ENCODE measurements at regions not wholly inside any gene's neighbourhood (a gene's known extent, or its start where the extent isn't known, plus 50 kb on each side); places are given as distances from the start of the nearest gene placed in this dataset.
A peak's percentile ranks its signal among the peaks of the same experiment; 100 is the strongest.

DNA sequence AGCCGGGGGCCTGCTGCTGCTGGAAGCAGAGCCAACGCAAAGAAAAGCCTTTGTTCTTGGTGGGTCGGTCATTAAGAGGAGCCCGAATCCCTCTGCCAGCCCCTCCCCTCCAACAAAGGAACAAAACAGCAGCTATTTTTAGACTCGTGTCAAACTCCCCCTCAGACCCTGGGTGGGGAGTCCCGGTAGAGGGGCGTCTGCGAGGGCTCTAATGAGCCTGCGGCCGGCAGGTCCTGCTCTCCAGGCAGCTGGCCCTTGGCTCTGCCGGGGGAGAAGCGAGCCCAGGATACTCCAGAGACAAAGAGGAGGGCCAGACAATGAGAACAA is 114.0 kb downstream of the LHX2 start:
- WGBS (ENCODE audit: extremely low coverage, insufficient coverage, insufficient read length) = no CpG with 5 or more reads among the region's 12 CpGs
- H4K91ac ChIP-seq (ENCODE audit: low read depth, low read length) = peak overlapping the region; percentile 13
- H3K23ac ChIP-seq (ENCODE audit: low read length) = no peak overlapping the region
- no peak overlapping the region for H2AK5ac ChIP-seq (ENCODE audit: low read length)
- DNase-seq = no peak
- H3K27ac ChIP-seq (ENCODE audit: low read depth, low read length) = no peak overlapping the region
- H3K18ac ChIP-seq (ENCODE audit: low read length) = no peak overlapping the region
- no peak overlapping the region for H4K12ac ChIP-seq (ENCODE audit: low read depth, low read length)
- H3K79me2 ChIP-seq (ENCODE audit: control insufficient read depth, insufficient read depth, low read length, poor library complexity) = no peaks in the 10 kb centered on the region
- peaks cover 1% of the 10 kb centered on the region for H3K9me3 ChIP-seq (ENCODE audit: insufficient read depth, low read depth, low read length)
- H3K4me1 ChIP-seq (ENCODE audit: control insufficient read depth in 1 of 2, insufficient read depth in 2 of 2, low read length in 2 of 2) = peaks cover 7 to 13% of the 10 kb centered on the region in 2 experiments
- no peak overlapping the region for H3K14ac ChIP-seq (ENCODE audit: low read length)
- no peak overlapping the region for H2BK5ac ChIP-seq (ENCODE audit: low read depth, low read length, poor library complexity)
- H2BK120ac ChIP-seq (ENCODE audit: insufficient read depth, low read length, poor library complexity) = no peak overlapping the region
- peaks cover 6% of the 10 kb centered on the region for H3K79me1 ChIP-seq (ENCODE audit: low read length)
- no peak overlapping the region for H3K4me3 ChIP-seq (ENCODE audit: low read depth, low read length)
- H3K27me3 ChIP-seq (ENCODE audit: insufficient read depth, low read length) = no peaks in the 10 kb centered on the region
- no peak overlapping the region for H2AFZ ChIP-seq (ENCODE audit: insufficient read depth, low read length, poor library complexity)
- no peaks in the 10 kb centered on the region for H3K36me3 ChIP-seq (ENCODE audit: control insufficient read depth in 1 of 2, insufficient read depth in 2 of 2, low read length in 2 of 2)
- H2BK12ac ChIP-seq (ENCODE audit: low read length) = no peak overlapping the region
- H3K9ac ChIP-seq (ENCODE audit: low read length) = no peak overlapping the region
- no peak overlapping the region for H3K4ac ChIP-seq (ENCODE audit: low read depth, low read length)
- no peak overlapping the region for H4K8ac ChIP-seq (ENCODE audit: low read depth, low read length)
- no peak overlapping the region for H3K4me2 ChIP-seq (ENCODE audit: low read length)

DNA sequence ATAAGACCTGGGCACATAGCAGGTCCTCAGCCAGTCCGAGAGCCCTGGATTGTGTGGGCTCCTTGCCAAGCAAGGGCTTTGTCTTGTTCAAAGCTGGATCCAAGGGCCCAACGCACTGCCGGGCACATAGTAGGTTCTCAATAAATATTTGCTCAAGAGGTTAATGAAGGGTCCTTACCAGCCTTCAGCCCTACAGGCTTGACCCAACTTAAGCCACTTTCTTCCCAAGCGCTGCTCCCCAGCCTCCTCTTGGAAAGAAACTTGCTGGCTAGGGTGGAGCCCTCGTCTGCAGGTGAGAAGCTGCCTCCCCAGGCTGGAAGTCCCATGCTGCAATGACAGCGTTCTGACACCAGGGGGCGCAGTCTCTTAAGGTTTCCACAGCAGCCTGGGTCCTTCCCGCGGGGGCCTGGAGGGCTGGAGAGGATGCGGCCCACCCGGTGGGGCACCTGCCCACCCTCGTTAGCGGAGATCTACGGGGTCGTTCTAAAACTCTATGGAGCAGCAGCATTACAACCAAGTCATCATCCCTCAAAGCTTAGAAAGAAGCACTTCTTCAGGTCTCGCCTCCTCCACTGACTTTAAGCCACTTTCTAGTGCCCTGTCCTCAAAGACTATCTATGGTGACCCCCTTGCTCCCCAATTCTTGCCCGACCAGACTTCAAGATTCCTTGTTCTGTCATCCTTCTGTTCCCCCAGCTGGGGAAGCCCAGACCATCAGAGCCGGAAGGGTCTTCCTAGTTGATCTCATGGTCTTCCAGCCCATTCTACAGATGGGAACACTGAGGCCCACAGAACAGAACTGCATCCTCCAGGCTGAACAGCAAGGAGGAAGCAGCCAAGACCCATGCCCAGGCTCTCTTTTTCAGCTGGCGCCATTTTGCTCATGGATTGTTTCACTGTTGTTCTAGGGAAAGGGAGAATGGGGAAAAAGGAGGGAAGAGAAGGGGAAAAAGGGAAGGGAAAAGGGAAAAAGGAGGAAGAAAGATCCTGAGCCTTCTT is 115.4 kb downstream of the LHX2 start:
- no peak overlapping the region for H4K12ac ChIP-seq (ENCODE audit: low read depth, low read length)
- H3K27ac ChIP-seq (ENCODE audit: low read depth, low read length) = no peak overlapping the region
- no peak overlapping the region for H3K23ac ChIP-seq (ENCODE audit: low read length)
- DNase-seq = peak; percentile 71 to 93
- H3K79me2 ChIP-seq (ENCODE audit: control insufficient read depth, insufficient read depth, low read length, poor library complexity) = no peaks in the 10 kb centered on the region
- no peak overlapping the region for H4K8ac ChIP-seq (ENCODE audit: low read depth, low read length)
- no peak overlapping the region for H3K4me3 ChIP-seq (ENCODE audit: low read depth, low read length)
- no peak overlapping the region for H3K14ac ChIP-seq (ENCODE audit: low read length)
- H2BK120ac ChIP-seq (ENCODE audit: insufficient read depth, low read length, poor library complexity) = no peak overlapping the region
- H4K91ac ChIP-seq (ENCODE audit: low read depth, low read length) = no peak overlapping the region
- H3K4ac ChIP-seq (ENCODE audit: low read depth, low read length) = no peak overlapping the region
- no CpG with 5 or more reads among the region's 19 CpGs for WGBS (ENCODE audit: extremely low coverage, insufficient coverage, insufficient read length)
- no peaks in the 10 kb centered on the region for H3K27me3 ChIP-seq (ENCODE audit: insufficient read depth, low read length)
- H2BK12ac ChIP-seq (ENCODE audit: low read length) = no peak overlapping the region
- H3K4me1 ChIP-seq (ENCODE audit: control insufficient read depth in 1 of 2, insufficient read depth in 2 of 2, low read length in 2 of 2) = peaks cover 10 to 15% of the 10 kb centered on the region in 2 experiments
- no peaks in the 10 kb centered on the region for H3K9me3 ChIP-seq (ENCODE audit: insufficient read depth, low read depth, low read length)
- H3K9ac ChIP-seq (ENCODE audit: low read length) = no peak overlapping the region
- peaks cover 8% of the 10 kb centered on the region for H3K79me1 ChIP-seq (ENCODE audit: low read length)
- no peak overlapping the region for H2AFZ ChIP-seq (ENCODE audit: insufficient read depth, low read length, poor library complexity)
- H3K18ac ChIP-seq (ENCODE audit: low read length) = no peak overlapping the region
- H3K36me3 ChIP-seq (ENCODE audit: control insufficient read depth in 1 of 2, insufficient read depth in 2 of 2, low read length in 2 of 2) = no peaks in the 10 kb centered on the region
- no peak overlapping the region for H2BK5ac ChIP-seq (ENCODE audit: low read depth, low read length, poor library complexity)
- H2AK5ac ChIP-seq (ENCODE audit: low read length) = no peak overlapping the region
- no peak overlapping the region for H3K4me2 ChIP-seq (ENCODE audit: low read length)

DNA sequence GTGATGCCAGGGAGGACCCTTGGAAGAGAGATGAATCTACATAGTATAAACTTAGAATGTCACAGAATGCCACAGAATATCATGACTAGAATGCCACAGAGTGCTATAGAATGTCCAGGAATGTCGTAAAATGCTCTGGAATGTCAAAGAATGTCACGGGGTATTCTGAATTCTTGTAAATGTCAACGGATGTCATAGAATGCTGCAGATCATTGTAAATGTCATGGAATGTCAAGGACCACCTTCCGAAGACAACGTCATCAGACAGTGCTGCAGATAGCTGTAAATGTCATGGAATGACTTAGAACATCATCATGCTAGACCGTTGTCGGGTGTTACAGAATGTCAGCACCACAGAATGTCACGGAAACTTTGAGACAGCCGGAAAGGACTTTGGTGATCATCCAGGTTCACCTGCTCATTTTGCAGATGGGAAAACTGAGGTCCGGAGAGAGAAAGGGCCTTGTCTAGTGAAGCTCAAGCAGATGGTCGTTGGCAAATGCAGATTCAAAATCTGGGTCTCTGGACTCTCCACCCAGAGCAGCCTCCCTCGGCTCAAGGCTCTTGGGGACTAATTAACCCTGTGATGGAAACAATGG is 117.1 kb downstream of the LHX2 start:
- WGBS (ENCODE audit: extremely low coverage, insufficient coverage, insufficient read length) = no CpG with 5 or more reads among the region's 12 CpGs
- Histone ChIP-seq H2BK5ac (ENCODE audit: low read depth, low read length, poor library complexity) (no peak overlapping the region), H3K79me1 (ENCODE audit: low read length) (peaks cover 10% of the 10 kb centered on the region), H3K4me1 (ENCODE audit: control insufficient read depth in 1 of 2, insufficient read depth in 2 of 2, low read length in 2 of 2) (peaks cover 9 to 21% of the 10 kb centered on the region in 2 experiments), H2AFZ (ENCODE audit: insufficient read depth, low read length, poor library complexity) (no peak overlapping the region), H3K4me2 (ENCODE audit: low read length) (no peak overlapping the region), H3K14ac (ENCODE audit: low read length) (no peak overlapping the region), H4K8ac (ENCODE audit: low read depth, low read length) (no peak overlapping the region), H3K27me3 (ENCODE audit: insufficient read depth, low read length) (no peaks in the 10 kb centered on the region), H2AK5ac (ENCODE audit: low read length) (no peak overlapping the region), H4K91ac (ENCODE audit: low read depth, low read length) (no peak overlapping the region), H3K4me3 (ENCODE audit: low read depth, low read length) (no peak overlapping the region), H3K36me3 (ENCODE audit: control insufficient read depth in 1 of 2, insufficient read depth in 2 of 2, low read length in 2 of 2) (no peaks in the 10 kb centered on the region), H3K9ac (ENCODE audit: low read length) (no peak overlapping the region), H2BK12ac (ENCODE audit: low read length) (no peak overlapping the region), H3K9me3 (ENCODE audit: insufficient read depth, low read depth, low read length) (no peaks in the 10 kb centered on the region), H4K12ac (ENCODE audit: low read depth, low read length) (no peak overlapping the region), H3K27ac (ENCODE audit: low read depth, low read length) (no peak overlapping the region), H3K79me2 (ENCODE audit: control insufficient read depth, insufficient read depth, low read length, poor library complexity) (no peaks in the 10 kb centered on the region), H3K4ac (ENCODE audit: low read depth, low read length) (no peak overlapping the region), H3K18ac (ENCODE audit: low read length) (no peak overlapping the region), H3K23ac (ENCODE audit: low read length) (no peak overlapping the region), H2BK120ac (ENCODE audit: insufficient read depth, low read length, poor library complexity) (no peak overlapping the region)
- peak; percentile 68 to 88 for DNase-seq

DNA sequence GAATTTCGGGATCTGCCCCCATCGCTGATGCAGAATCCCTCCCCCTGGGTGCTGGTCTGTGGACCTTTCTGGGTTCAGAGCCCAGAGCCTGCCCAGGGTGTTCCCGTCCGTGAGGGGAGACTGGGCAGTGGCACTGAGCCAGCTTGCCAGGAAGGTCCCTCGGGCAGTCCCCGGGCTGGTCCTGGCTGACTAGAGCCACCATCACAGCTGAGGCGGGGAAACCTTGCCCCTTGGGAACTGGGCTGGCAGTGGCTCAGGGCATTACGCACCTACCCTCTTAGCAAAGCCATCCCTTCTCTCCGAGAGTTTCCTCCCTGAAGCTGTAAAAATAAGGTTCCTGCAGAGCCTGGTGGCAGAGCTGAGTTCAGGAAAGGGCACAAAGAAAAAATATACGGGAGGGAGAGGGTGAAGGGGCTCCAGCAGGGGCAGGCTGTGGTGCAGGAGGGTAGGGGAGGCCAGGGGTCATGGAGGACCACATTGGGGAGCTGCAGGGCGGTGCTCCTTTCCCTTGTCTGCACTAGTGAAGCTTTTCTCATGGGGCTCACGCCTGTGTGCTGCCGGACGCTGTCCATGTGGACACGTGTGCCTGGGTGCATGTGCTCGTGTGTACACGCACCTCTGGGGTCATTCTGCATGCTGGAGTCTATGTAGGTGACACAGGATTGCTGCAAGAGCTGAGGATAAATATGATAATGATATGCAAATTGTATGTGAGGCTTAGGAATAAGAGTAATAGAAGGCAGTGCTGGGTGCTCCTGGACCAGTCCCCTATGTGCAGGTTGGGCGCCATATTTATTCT is 118.9 kb downstream of the LHX2 start:
- Histone ChIP-seq H2BK5ac (ENCODE audit: low read depth, low read length, poor library complexity) (no peak overlapping the region), H2BK12ac (ENCODE audit: low read length) (peak overlapping the region; percentile 29), H3K9me3 (ENCODE audit: insufficient read depth, low read depth, low read length) (no peaks in the 10 kb centered on the region), H3K9ac (ENCODE audit: low read length) (no peak overlapping the region), H4K12ac (ENCODE audit: low read depth, low read length) (no peak overlapping the region), H3K14ac (ENCODE audit: low read length) (peak overlapping the region; percentile 21), H2AFZ (ENCODE audit: insufficient read depth, low read length, poor library complexity) (no peak overlapping the region), H4K8ac (ENCODE audit: low read depth, low read length) (no peak overlapping the region), H3K23ac (ENCODE audit: low read length) (no peak overlapping the region), H3K27ac (ENCODE audit: low read depth, low read length) (no peak overlapping the region), H3K4me1 (ENCODE audit: control insufficient read depth in 1 of 2, insufficient read depth in 2 of 2, low read length in 2 of 2) (peaks cover 9 to 19% of the 10 kb centered on the region in 2 experiments), H3K79me1 (ENCODE audit: low read length) (peaks cover 10% of the 10 kb centered on the region), H3K18ac (ENCODE audit: low read length) (no peak overlapping the region), H3K4ac (ENCODE audit: low read depth, low read length) (no peak overlapping the region), H4K91ac (ENCODE audit: low read depth, low read length) (peak overlapping the region; percentile 11), H3K4me3 (ENCODE audit: low read depth, low read length) (no peak overlapping the region), H2BK120ac (ENCODE audit: insufficient read depth, low read length, poor library complexity) (peak overlapping the region; percentile 1), H3K4me2 (ENCODE audit: low read length) (no peak overlapping the region), H3K79me2 (ENCODE audit: control insufficient read depth, insufficient read depth, low read length, poor library complexity) (no peaks in the 10 kb centered on the region), H2AK5ac (ENCODE audit: low read length) (peak overlapping the region; percentile 32), H3K27me3 (ENCODE audit: insufficient read depth, low read length) (no peaks in the 10 kb centered on the region), H3K36me3 (ENCODE audit: control insufficient read depth in 1 of 2, insufficient read depth in 2 of 2, low read length in 2 of 2) (no peaks in the 10 kb centered on the region)
- no CpG with 5 or more reads among the region's 18 CpGs for WGBS (ENCODE audit: extremely low coverage, insufficient coverage, insufficient read length)
- DNase-seq = no peak
